GM12878 (cell line): ENCODE measurements at regions not wholly inside any gene's neighbourhood (a gene's known extent, or its start where the extent isn't known, plus 50 kb on each side); places are given as distances from the start of the nearest gene placed in this dataset.

Source experiments
- ATAC-seq: fragments of 200-7000 bp; cut with Tn5 transposase; 3 replicates; pipeline ENCODE4 v1.9.1; 2020; ENCODE audit warnings: mild to moderate bottlenecking, moderate library complexity
- BruUV-seq: library from RNA; stranded (reverse); fragments of 400-500 nt; replicated peaks from 2 replicates; lab custom pipeline; 2021; lab: Mats Ljungman, UMichigan
- CTCF ChIA-PET: fragments of 300-600 bp; sonication (Branson Sonifier 250); formaldehyde crosslinking; extraction: SDS; loops from one replicate; lab custom pipeline; 2021; ENCODE audit warnings: inconsistent platforms; lab: Yijun Ruan, JAX
- POLR2A ChIA-PET: fragments of 350-600 bp; formaldehyde crosslinking; extraction: SDS; loops from one replicate; lab custom pipeline; 2021; ENCODE audit warnings: inconsistent platforms; lab: Charles Lee
- RAD21 ChIA-PET: fragments of 300-600 bp; sonication (Branson Sonifier 250); formaldehyde crosslinking; loops from one replicate; lab custom pipeline; 2023; ENCODE audit warnings: antibody characterized with exemption; ENCODE audit not compliant: unreplicated experiment; lab: Charles Lee
- SMC1A ChIA-PET: fragments of 300-600 bp; sonication (Branson Sonifier 250); formaldehyde crosslinking; loops from one replicate; lab custom pipeline; 2023; ENCODE audit not compliant: unreplicated experiment, uncharacterized antibody; lab: Charles Lee
- DNase-seq: peaks from one replicate; pipeline ENCODE4 v3.0.0-alpha.2; 2011; ENCODE audit warnings: low read depth, low spot score
- FAIRE-seq: peaks from 3 replicates; lab custom pipeline; 2011; peaks lifted over from hg19 to GRCh38; lab: Jason Lieb, UNC
- H2AFZ ChIP-seq: 2 replicates; pipeline ENCODE4 v1.6.0; 2011; ENCODE audit warnings: low read depth, low read length, control low read depth; ENCODE audit not compliant: control insufficient read depth
- H3K27ac ChIP-seq: 2 replicates; pipeline ENCODE4 v1.5.1; 2011; ENCODE audit warnings: control low read depth; ENCODE audit not compliant: control insufficient read depth, insufficient read depth
- H3K27me3 ChIP-seq, 2 experiments: replicated peaks in 1 of 2; 2 replicates each; pipeline versions ENCODE4 v1.6.0 to v1.6.1; 2011; ENCODE audit warnings: low read length in 1 of 2; ENCODE audit not compliant: control insufficient read depth in 2 of 2, insufficient read depth in 2 of 2
- H3K36me3 ChIP-seq, 2 experiments: 2 replicates each; pipeline ENCODE4 v1.5.1; 2011; ENCODE audit warnings: low read length in 1 of 2; ENCODE audit not compliant: control insufficient read depth in 2 of 2, insufficient read depth in 2 of 2
- H3K4me1 ChIP-seq: 2 replicates; pipeline ENCODE4 v1.6.1; 2011; ENCODE audit warnings: mild to moderate bottlenecking, low read length, moderate library complexity, mixed read lengths; ENCODE audit not compliant: control insufficient read depth, insufficient read depth
- H3K4me2 ChIP-seq: 2 replicates; pipeline ENCODE4 v1.6.0; 2011; ENCODE audit warnings: control low read depth; ENCODE audit not compliant: control insufficient read depth, insufficient read depth
- H3K4me3 ChIP-seq: fragments of 200-600 bp; sonication (generic); 2 replicates; pipeline ENCODE4 v1.5.1; 2016
- H3K79me2 ChIP-seq: 2 replicates; pipeline ENCODE4 v1.6.0; 2011; ENCODE audit warnings: low read length; ENCODE audit not compliant: control insufficient read depth, insufficient read depth
- H3K9ac ChIP-seq: 2 replicates; pipeline ENCODE4 v1.8.0; 2011; ENCODE audit warnings: low read length, control low read depth, mixed read lengths; ENCODE audit not compliant: control insufficient read depth, insufficient read depth
- H3K9me3 ChIP-seq: replicated peaks from 3 replicates; pipeline ENCODE4 v1.5.1; 2011; ENCODE audit warnings: mild to moderate bottlenecking, low read length; ENCODE audit not compliant: control insufficient read depth, insufficient read depth
- H4K20me1 ChIP-seq: 2 replicates; pipeline ENCODE4 v1.6.0; 2011; ENCODE audit not compliant: control insufficient read depth, insufficient read depth
- BHLHE40 ChIP-seq, 2 experiments: fragments of 450-650 bp in 1 of 2; IDR thresholded peaks; 2 replicates each; pipeline ENCODE4 v1.6.1; 2011 to 2017; ENCODE audit warnings: low read depth in 2 of 2, borderline replicate concordance in 1 of 2, improper control_type of control experiment in 1 of 2, low read length in 1 of 2, mild to moderate bottlenecking in 1 of 2
- CHD1 ChIP-seq: IDR thresholded peaks from 2 replicates; pipeline ENCODE4 v1.6.1; 2012; ENCODE audit warnings: low read depth, low read length, improper control_type of control experiment
- FOXK2 ChIP-seq: fragments of 450-650 bp; IDR thresholded peaks from 2 replicates; pipeline ENCODE4 v1.6.1; 2017; ENCODE audit warnings: mild to moderate bottlenecking, moderate library complexity
- KDM1A ChIP-seq: fragments of 200-600 bp; sonication (generic); IDR thresholded peaks from 2 replicates; pipeline ENCODE4 v1.6.1; 2016; ENCODE audit warnings: borderline replicate concordance
- RBBP5 ChIP-seq: fragments of 200-600 bp; sonication (generic); conservative IDR thresholded peaks from 2 replicates; pipeline ENCODE4 v1.6.1; 2016
- SMARCA5 ChIP-seq: fragments of 450-650 bp; IDR thresholded peaks from 2 replicates; pipeline ENCODE4 v1.6.1; 2017; ENCODE audit warnings: mild to moderate bottlenecking
- STAT1 ChIP-seq: fragments of 450-650 bp; conservative IDR thresholded peaks from 2 replicates; pipeline ENCODE4 v1.6.1; 2014; ENCODE audit warnings: antibody characterized with exemption, mild to moderate bottlenecking
- TBL1XR1 ChIP-seq: IDR thresholded peaks from 2 replicates; pipeline ENCODE4 v1.6.1; 2012; ENCODE audit warnings: low read depth, low read length, improper control_type of control experiment
- WRNIP1 ChIP-seq: IDR thresholded peaks from 2 replicates; pipeline ENCODE4 v1.6.1; 2011; ENCODE audit warnings: low read depth, low read length, improper control_type of control experiment, borderline replicate concordance
- ZNF24 ChIP-seq: fragments of 450-650 bp; IDR thresholded peaks from 2 replicates; pipeline ENCODE4 v1.6.1; 2017; ENCODE audit warnings: antibody characterized with exemption, mild to moderate bottlenecking
- ZSCAN29 ChIP-seq: fragments of 450-650 bp; IDR thresholded peaks from 2 replicates; pipeline ENCODE4 v1.6.1; 2017; ENCODE audit warnings: mild to moderate bottlenecking, moderate library complexity
- WGBS: methylation state at CpG from one replicate; pipeline ENCODE4 v1.1.6; 2016; ENCODE audit warnings: low lambda C conversion rate; ENCODE audit not compliant: insufficient replicate concordance, insufficient coverage; ENCODE audit errors: missing lambda C conversion rate; 5-methylcytosine and 5-hydroxymethylcytosine counted together
- in situ Hi-C: fragments of 300-500 bp; cut with MboI; formaldehyde crosslinking; loops from 9 replicates; pipeline ENCODE4 v1.14.3; 2018; ENCODE audit warnings: mixed read lengths
- intact Hi-C: fragments of 100-400 bp; cut with micrococcal nuclease; formaldehyde crosslinking; loops from one replicate; pipeline ENCODE4 v1.14.2; 2022; ENCODE audit not compliant: unreplicated experiment
- TF ChIP-seq, protein P1 (sequence below): IDR thresholded peaks from 2 replicates; pipeline ENCODE4 v1.6.1; 2012; ENCODE audit warnings: low read length, inconsistent platforms
- TF ChIP-seq, protein P2 (sequence below): fragments of 450-650 bp; IDR thresholded peaks from 2 replicates; pipeline ENCODE4 v1.6.1; 2014; ENCODE audit warnings: mild to moderate bottlenecking
- TF ChIP-seq, protein P3 (sequence below): fragments of 450-650 bp; IDR thresholded peaks from 2 replicates; pipeline ENCODE4 v1.6.1; 2017; ENCODE audit warnings: mild to moderate bottlenecking, moderate library complexity
- TF ChIP-seq, protein P4 (sequence below): IDR thresholded peaks from 2 replicates; pipeline ENCODE4 v1.6.1; 2011; ENCODE audit warnings: mild to moderate bottlenecking, low read depth, low read length, moderate library complexity; ENCODE audit not compliant: insufficient replicate concordance

DNA sequence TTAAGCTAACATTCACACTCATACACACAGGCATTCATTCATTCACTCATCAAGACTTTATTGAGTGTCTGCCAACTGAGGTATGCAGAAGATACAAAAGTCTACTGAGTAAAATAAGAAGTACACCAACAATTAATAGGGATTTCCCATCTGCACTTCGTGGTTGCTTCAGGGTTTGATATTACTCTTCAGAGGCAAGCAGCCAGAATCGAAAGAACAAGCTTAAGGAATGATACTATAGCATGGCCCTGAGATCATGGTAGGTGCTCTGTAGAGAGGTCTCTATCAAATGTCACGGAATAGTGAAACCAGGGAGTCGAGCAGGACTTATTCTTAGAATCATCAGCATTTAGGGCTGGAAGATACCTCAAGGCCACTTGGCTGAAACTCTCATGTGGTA lies 135.4 kb downstream of the NRN1 start (continued):
- TF ChIP-seq ZNF24 (0 out of 2 replicates have a peak, but pooled peaks have one; percentile 43), TBL1XR1 (no peak), FOXK2 (no peak), CHD1 (no peak)
- TF ChIP-seq, protein P1, sequence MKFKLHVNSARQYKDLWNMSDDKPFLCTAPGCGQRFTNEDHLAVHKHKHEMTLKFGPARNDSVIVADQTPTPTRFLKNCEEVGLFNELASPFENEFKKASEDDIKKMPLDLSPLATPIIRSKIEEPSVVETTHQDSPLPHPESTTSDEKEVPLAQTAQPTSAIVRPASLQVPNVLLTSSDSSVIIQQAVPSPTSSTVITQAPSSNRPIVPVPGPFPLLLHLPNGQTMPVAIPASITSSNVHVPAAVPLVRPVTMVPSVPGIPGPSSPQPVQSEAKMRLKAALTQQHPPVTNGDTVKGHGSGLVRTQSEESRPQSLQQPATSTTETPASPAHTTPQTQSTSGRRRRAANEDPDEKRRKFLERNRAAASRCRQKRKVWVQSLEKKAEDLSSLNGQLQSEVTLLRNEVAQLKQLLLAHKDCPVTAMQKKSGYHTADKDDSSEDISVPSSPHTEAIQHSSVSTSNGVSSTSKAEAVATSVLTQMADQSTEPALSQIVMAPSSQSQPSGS = peak; percentile 55; the same call in 1 of the 2 replicates
- TF ChIP-seq, protein P2, sequence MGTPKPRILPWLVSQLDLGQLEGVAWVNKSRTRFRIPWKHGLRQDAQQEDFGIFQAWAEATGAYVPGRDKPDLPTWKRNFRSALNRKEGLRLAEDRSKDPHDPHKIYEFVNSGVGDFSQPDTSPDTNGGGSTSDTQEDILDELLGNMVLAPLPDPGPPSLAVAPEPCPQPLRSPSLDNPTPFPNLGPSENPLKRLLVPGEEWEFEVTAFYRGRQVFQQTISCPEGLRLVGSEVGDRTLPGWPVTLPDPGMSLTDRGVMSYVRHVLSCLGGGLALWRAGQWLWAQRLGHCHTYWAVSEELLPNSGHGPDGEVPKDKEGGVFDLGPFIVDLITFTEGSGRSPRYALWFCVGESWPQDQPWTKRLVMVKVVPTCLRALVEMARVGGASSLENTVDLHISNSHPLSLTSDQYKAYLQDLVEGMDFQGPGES = no peak

DNA sequence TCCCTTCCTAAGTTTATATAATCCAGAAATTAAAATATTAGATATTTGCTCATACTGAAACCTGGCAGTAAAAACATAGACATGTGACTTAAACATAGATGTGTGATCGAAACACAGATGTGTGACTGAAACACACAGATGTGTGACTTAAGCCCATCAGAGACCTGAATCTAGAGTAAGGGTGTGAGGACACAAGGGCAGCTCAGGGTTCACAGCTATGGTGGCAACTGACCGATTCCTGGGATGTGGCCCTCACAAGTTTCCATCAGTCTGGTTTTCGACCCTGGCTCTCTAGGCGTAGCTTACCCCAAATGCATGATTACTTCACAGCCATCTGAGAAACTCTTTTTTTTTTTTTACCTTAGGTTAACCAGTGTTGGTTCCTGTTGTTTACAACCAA lies 137.0 kb downstream of the NRN1 start:
- intact Hi-C loops = no loop called here
- H3K4me3 ChIP-seq = no peak overlapping the region
- SMC1A ChIA-PET = interaction anchor here (1.0 kb wide), 1 partner anchor 428 kb away, joined by 3 read pairs; no protein-coding TSS in a partner anchor
- no peak for TF ChIP-seq RBBP5
- TF ChIP-seq, protein P3, sequence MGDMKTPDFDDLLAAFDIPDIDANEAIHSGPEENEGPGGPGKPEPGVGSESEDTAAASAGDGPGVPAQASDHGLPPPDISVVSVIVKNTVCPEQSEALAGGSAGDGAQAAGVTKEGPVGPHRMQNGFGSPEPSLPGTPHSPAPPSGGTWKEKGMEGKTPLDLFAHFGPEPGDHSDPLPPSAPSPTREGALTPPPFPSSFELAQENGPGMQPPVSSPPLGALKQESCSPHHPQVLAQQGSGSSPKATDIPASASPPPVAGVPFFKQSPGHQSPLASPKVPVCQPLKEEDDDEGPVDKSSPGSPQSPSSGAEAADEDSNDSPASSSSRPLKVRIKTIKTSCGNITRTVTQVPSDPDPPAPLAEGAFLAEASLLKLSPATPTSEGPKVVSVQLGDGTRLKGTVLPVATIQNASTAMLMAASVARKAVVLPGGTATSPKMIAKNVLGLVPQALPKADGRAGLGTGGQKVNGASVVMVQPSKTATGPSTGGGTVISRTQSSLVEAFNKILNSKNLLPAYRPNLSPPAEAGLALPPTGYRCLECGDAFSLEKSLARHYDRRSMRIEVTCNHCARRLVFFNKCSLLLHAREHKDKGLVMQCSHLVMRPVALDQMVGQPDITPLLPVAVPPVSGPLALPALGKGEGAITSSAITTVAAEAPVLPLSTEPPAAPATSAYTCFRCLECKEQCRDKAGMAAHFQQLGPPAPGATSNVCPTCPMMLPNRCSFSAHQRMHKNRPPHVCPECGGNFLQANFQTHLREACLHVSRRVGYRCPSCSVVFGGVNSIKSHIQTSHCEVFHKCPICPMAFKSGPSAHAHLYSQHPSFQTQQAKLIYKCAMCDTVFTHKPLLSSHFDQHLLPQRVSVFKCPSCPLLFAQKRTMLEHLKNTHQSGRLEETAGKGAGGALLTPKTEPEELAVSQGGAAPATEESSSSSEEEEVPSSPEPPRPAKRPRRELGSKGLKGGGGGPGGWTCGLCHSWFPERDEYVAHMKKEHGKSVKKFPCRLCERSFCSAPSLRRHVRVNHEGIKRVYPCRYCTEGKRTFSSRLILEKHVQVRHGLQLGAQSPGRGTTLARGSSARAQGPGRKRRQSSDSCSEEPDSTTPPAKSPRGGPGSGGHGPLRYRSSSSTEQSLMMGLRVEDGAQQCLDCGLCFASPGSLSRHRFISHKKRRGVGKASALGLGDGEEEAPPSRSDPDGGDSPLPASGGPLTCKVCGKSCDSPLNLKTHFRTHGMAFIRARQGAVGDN = no peak
- TF ChIP-seq BHLHE40 (IDR thresholded peaks at IDR 0.05; ENCODE audit: borderline replicate concordance in 1 of 2, low read depth in 2 of 2, low read length in 1 of 2) = peak in 1 of 2 experiments; percentile 11; a peak in 1 of 4 replicates
- no peak for TF ChIP-seq STAT1
- TF ChIP-seq WRNIP1 = no peak
- TF ChIP-seq, protein P4, sequence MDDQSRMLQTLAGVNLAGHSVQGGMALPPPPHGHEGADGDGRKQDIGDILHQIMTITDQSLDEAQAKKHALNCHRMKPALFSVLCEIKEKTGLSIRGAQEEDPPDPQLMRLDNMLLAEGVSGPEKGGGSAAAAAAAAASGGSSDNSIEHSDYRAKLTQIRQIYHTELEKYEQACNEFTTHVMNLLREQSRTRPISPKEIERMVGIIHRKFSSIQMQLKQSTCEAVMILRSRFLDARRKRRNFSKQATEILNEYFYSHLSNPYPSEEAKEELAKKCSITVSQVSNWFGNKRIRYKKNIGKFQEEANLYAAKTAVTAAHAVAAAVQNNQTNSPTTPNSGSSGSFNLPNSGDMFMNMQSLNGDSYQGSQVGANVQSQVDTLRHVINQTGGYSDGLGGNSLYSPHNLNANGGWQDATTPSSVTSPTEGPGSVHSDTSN = no peak
- TF ChIP-seq SMARCA5 = no peak
- TF ChIP-seq ZSCAN29 = no peak
- no peak for TF ChIP-seq CHD1
- no peak for TF ChIP-seq KDM1A

More for the DNA sequence above, 137.0 kb downstream of the NRN1 start:
- Histone ChIP-seq H3K4me1 (peaks cover 9% of the 10 kb centered on the region), H3K36me3 (no peaks in the 10 kb centered on the region), H3K79me2 (no peaks in the 10 kb centered on the region), H3K9me3 (no peaks in the 10 kb centered on the region; the same call in 1 of the 3 replicates), H3K4me2 (no peak overlapping the region), H3K27me3 (no peaks in the 10 kb centered on the region), H3K9ac (no peak overlapping the region), H4K20me1 (no peaks in the 10 kb centered on the region), H3K27ac (no peak overlapping the region), H2AFZ (no peak overlapping the region)
- DNase-seq = no peak
- 62% methylated on average over 4 of the region's 4 CpGs for WGBS
- ChIA-PET POLR2A (interaction anchor here (0.5 kb wide), 1 partner anchor 403 kb away, joined by 3 read pairs; no protein-coding TSS in a partner anchor), RAD21 (no interaction called here), CTCF (no interaction called here)
- FAIRE-seq = no peak
- no TSS peak for BruUV-seq
- in situ Hi-C loops = no loop called here
- peak; percentile 32; the same call in 1 of the 3 replicates for ATAC-seq
